SK-N-SH (cell line): ENCODE measurements at regions not wholly inside any gene's neighbourhood (a gene's known extent, or its start where the extent isn't known, plus 50 kb on each side); places are given as distances from the start of the nearest gene placed in this dataset.

ENCODE experiments used
- CTCF ChIA-PET: fragments of 300-600, 350-600 bp; formaldehyde crosslinking; extraction: SDS; loops from one replicate; lab custom pipeline; 2021; lab: Yijun Ruan, JAX
- POLR2A ChIA-PET: fragments of 350-600 bp; sonication (Branson Sonifier 250); formaldehyde crosslinking; extraction: SDS; loops from one replicate; lab custom pipeline; 2020; ENCODE audit warnings: antibody characterized with exemption, inconsistent platforms; lab: Yijun Ruan, JAX
- DNase-seq: peaks from one replicate; pipeline ENCODE4 v3.0.0; 2012
- H2AFZ ChIP-seq: fragments of 200-600 bp; sonication (generic); 2 replicates; pipeline ENCODE4 v1.8.1; 2016; ENCODE audit warnings: antibody characterized with exemption, mild to moderate bottlenecking, low read depth
- H3F3A ChIP-seq: fragments of 200-600 bp; sonication (generic); replicated peaks from 2 replicates; pipeline ENCODE3; 2016; ENCODE audit warnings: antibody characterized with exemption, mild to moderate bottlenecking; ENCODE audit not compliant: insufficient read depth
- H3K27ac ChIP-seq, 2 experiments: fragments of 200-500 bp in 1 of 2; fragments of 200-600 bp in 1 of 2; sonication (Bioruptor generic) in 1 of 2; sonication (generic), shearing (Covaris generic) in 1 of 2; 2 replicates each; pipeline versions ENCODE4 v1.5.1 to v1.6.1; 2014 to 2016; ENCODE audit warnings: low read depth in 2 of 2, inconsistent platforms in 1 of 2, low read length in 1 of 2, mild to moderate bottlenecking in 1 of 2, mixed read lengths in 1 of 2
- H3K27me3 ChIP-seq: fragments of 200-600 bp; sonication (generic), shearing (Covaris generic); 2 replicates; pipeline ENCODE4 v1.6.1; 2016; ENCODE audit warnings: mixed run types; ENCODE audit not compliant: insufficient read depth
- H3K36me3 ChIP-seq, 2 experiments: fragments of 200-500 bp in 1 of 2; fragments of 200-600 bp in 1 of 2; sonication (Bioruptor generic) in 1 of 2; sonication (generic) in 1 of 2; replicated peaks in 1 of 2; 2 replicates each; pipeline versions ENCODE3 to v1.5.1; 2014 to 2016; ENCODE audit warnings: low read length in 1 of 2, mild to moderate bottlenecking in 1 of 2; ENCODE audit not compliant: insufficient read depth in 2 of 2, control insufficient read depth in 1 of 2
- H3K4me1 ChIP-seq, 2 experiments: fragments of 200-500 bp in 1 of 2; fragments of 200-600 bp in 1 of 2; sonication (Bioruptor generic) in 1 of 2; sonication (generic), shearing (Covaris generic) in 1 of 2; 2 replicates each; pipeline versions ENCODE4 v1.5.1 to v1.6.1; 2014 to 2016; ENCODE audit warnings: low read depth in 1 of 2, low read length in 1 of 2, mixed run types in 1 of 2; ENCODE audit not compliant: insufficient read depth in 2 of 2, control insufficient read depth in 1 of 2
- H3K4me2 ChIP-seq: fragments of 200-600 bp; sonication (generic), shearing (Covaris generic); 2 replicates; pipeline ENCODE4 v1.6.1; 2017; ENCODE audit warnings: mixed run types
- H3K4me3 ChIP-seq, 2 experiments: fragments of 200-500 bp in 1 of 2; fragments of 200-600 bp in 1 of 2; sonication (Bioruptor generic) in 1 of 2; sonication (generic), shearing (Covaris generic) in 1 of 2; 2 replicates each; pipeline versions ENCODE4 v1.5.1 to v1.8.1; 2014 to 2016; ENCODE audit warnings: low read depth in 2 of 2, inconsistent platforms in 1 of 2, low read length in 1 of 2, mild to moderate bottlenecking in 1 of 2, mixed read lengths in 1 of 2, moderate library complexity in 1 of 2
- H3K79me2 ChIP-seq: fragments of 200-600 bp; sonication (generic); 2 replicates; pipeline ENCODE4 v1.8.1; 2017; ENCODE audit warnings: mild to moderate bottlenecking; ENCODE audit not compliant: insufficient read depth
- H3K9ac ChIP-seq: fragments of 200-600 bp; sonication (generic); 2 replicates; pipeline ENCODE4 v1.6.1; 2017; ENCODE audit warnings: mixed run types
- H3K9me2 ChIP-seq: fragments of 200-600 bp; sonication (generic); 2 replicates; pipeline ENCODE4 v1.6.1; 2017; ENCODE audit warnings: mixed run types
- H3K9me3 ChIP-seq: fragments of 200-600 bp; sonication (generic); 2 replicates; pipeline ENCODE4 v1.6.1; 2017; ENCODE audit warnings: mixed run types, mild to moderate bottlenecking, moderate library complexity
- H4K20me1 ChIP-seq: fragments of 200-600 bp; sonication (generic); 2 replicates; pipeline ENCODE4 v1.6.1; 2017; ENCODE audit warnings: mild to moderate bottlenecking, mixed run types; ENCODE audit not compliant: insufficient read depth
- CTCF ChIP-seq: fragments of 200-600 bp; sonication (generic); IDR thresholded peaks from 2 replicates; pipeline ENCODE4 v1.6.1; 2017; ENCODE audit warnings: antibody characterized with exemption, mild to moderate bottlenecking, moderate library complexity
- EP300 ChIP-seq, 2 experiments: IDR thresholded peaks; 2 replicates each; pipeline versions ENCODE4 v1.4.0 to v1.6.1; 2012; ENCODE audit warnings: borderline replicate concordance in 1 of 2, low read depth in 1 of 2, low read length in 1 of 2
- EZH2phosphoT487 ChIP-seq: fragments of 200-600 bp; sonication (generic); IDR thresholded peaks from 2 replicates; pipeline ENCODE4 v1.6.1; 2017; ENCODE audit warnings: low read depth, mixed run types, mild to moderate bottlenecking, antibody characterized with exemption, moderate library complexity, borderline replicate concordance
- FOSL2 ChIP-seq: IDR thresholded peaks from 2 replicates; pipeline ENCODE4 v1.4.0; 2012; ENCODE audit warnings: low read depth, mild to moderate bottlenecking, moderate library complexity, borderline replicate concordance
- FOXJ3 ChIP-seq: sonication (generic); formaldehyde crosslinking; IDR thresholded peaks from 2 replicates; pipeline ENCODE4 v1.5.1; 2020; ENCODE audit warnings: mild to moderate bottlenecking, missing genetic modification reagents
- GATA2 ChIP-seq: sonication (generic); formaldehyde crosslinking; IDR thresholded peaks from 2 replicates; pipeline ENCODE4 v1.5.0; 2020; ENCODE audit warnings: mild to moderate bottlenecking, missing genetic modification reagents
- IRF3 ChIP-seq: fragments of 150-350 bp; IDR thresholded peaks from 2 replicates; pipeline ENCODE4 v1.6.1; 2016; ENCODE audit warnings: mild to moderate bottlenecking, low read depth, low read length
- MEF2A ChIP-seq: IDR thresholded peaks from 2 replicates; pipeline ENCODE4 v1.4.0; 2012; ENCODE audit warnings: low read depth, borderline replicate concordance
- NFIC ChIP-seq: IDR thresholded peaks from 2 replicates; pipeline ENCODE4 v1.4.0; 2012; ENCODE audit warnings: borderline replicate concordance
- PBX3 ChIP-seq: IDR thresholded peaks from 2 replicates; pipeline ENCODE4; 2012
- RAD21 ChIP-seq: IDR thresholded peaks from 2 replicates; pipeline ENCODE4 v1.6.1; 2012; ENCODE audit warnings: mild to moderate bottlenecking, low read length
- RFX5 ChIP-seq: IDR thresholded peaks from 2 replicates; pipeline ENCODE4 v1.6.1; 2012; ENCODE audit warnings: mild to moderate bottlenecking, improper control_type of control experiment, low read length
- RXRA ChIP-seq: IDR thresholded peaks from 2 replicates; pipeline ENCODE4 v1.4.0; 2012; ENCODE audit warnings: low read depth, mild to moderate bottlenecking, borderline replicate concordance
- SMC3 ChIP-seq: IDR thresholded peaks from 2 replicates; pipeline ENCODE4 v1.6.1; 2012; ENCODE audit warnings: low read depth, low read length, improper control_type of control experiment
- WGBS: methylation state at CpG from one replicate; pipeline ENCODE4 v1.1.6; 2017; ENCODE audit warnings: low lambda C conversion rate; 5-methylcytosine and 5-hydroxymethylcytosine counted together
- TF ChIP-seq, protein P1 (sequence below): fragments of 150-350 bp; IDR thresholded peaks from 2 replicates; pipeline ENCODE4 v1.6.1; 2017; ENCODE audit warnings: antibody characterized with exemption, low read length, low read depth, borderline replicate concordance
- TF ChIP-seq, protein P2 (sequence below): IDR thresholded peaks from 2 replicates; pipeline ENCODE4 v1.4.0; 2012; ENCODE audit warnings: low read depth, borderline replicate concordance

GRCh38 chr15:87730706-87731105 lies 525.8 kb downstream of the NTRK3 start:
- Histone ChIP-seq H3F3A (no peaks in the 10 kb centered on the region), H3K9ac (no peak overlapping the region), H2AFZ (no peak overlapping the region), H3K4me2 (no peak overlapping the region), H3K9me2 (no peaks in the 10 kb centered on the region), H3K4me3 (no peak overlapping the region), H3K27ac (no peak overlapping the region), H4K20me1 (no peaks in the 10 kb centered on the region), H3K9me3 (no peaks in the 10 kb centered on the region), H3K4me1 (peaks cover 10 to 29% of the 10 kb centered on the region in 2 experiments; a peak in 3 of 4 replicates), H3K36me3 (no peaks in the 10 kb centered on the region), H3K79me2 (no peaks in the 10 kb centered on the region), H3K27me3 (no peaks in the 10 kb centered on the region)
- WGBS = 89% methylated on average over 2 of the region's 2 CpGs
- POLR2A ChIA-PET = no interaction called here
- CTCF ChIA-PET = no interaction called here
- TF ChIP-seq FOSL2 (no peak), EP300 (IDR thresholded peaks at IDR 0.05; ENCODE audit: borderline replicate concordance in 1 of 2, low read depth in 1 of 2, low read length in 1 of 2) (no peak), RFX5 (no peak), SMC3 (no peak), NFIC (no peak), EZH2phosphoT487 (no peak), FOXJ3 (CRISPR knock-in tag) (no peak)
- no peak for DNase-seq

DNA sequence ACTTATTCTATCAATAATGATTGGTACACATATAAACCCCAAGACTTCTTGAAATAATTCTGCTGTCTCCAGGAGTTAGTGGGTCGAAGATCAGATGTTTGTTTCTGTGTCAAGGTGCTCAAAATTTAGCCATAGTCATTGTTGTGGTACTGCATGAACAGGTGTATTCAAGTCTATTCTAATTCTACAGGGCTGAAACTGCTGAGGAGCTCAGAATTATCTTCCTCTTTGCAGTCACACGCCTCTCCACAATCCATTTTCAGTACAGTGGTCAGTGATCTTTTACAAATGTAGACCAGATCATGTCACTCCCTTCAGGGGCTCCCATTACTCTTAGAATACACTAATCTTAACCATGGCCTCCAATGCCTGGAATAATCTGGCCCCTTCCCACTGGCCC lies 527.5 kb downstream of the NTRK3 start:
- no peak for DNase-seq
- no peak overlapping the region for H3K9ac ChIP-seq
- ChIA-PET CTCF (interaction anchor here (1.3 kb wide), 1 partner anchor 546 kb away, joined by 3 read pairs; no protein-coding TSS in a partner anchor), POLR2A (no interaction called here)
- H4K20me1 ChIP-seq = no peaks in the 10 kb centered on the region
- no peak overlapping the region for H2AFZ ChIP-seq
- H3K4me3 ChIP-seq = no peak overlapping the region
- no peaks in the 10 kb centered on the region for H3K9me2 ChIP-seq
- TF ChIP-seq, protein P1, sequence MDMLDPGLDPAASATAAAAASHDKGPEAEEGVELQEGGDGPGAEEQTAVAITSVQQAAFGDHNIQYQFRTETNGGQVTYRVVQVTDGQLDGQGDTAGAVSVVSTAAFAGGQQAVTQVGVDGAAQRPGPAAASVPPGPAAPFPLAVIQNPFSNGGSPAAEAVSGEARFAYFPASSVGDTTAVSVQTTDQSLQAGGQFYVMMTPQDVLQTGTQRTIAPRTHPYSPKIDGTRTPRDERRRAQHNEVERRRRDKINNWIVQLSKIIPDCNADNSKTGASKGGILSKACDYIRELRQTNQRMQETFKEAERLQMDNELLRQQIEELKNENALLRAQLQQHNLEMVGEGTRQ = no peak
- no peak for TF ChIP-seq RXRA
- H3K79me2 ChIP-seq = no peaks in the 10 kb centered on the region
- H3K27ac ChIP-seq = no peak overlapping the region
- H3F3A ChIP-seq = no peaks in the 10 kb centered on the region
- H3K4me2 ChIP-seq = no peak overlapping the region
- peaks cover 0 to 27% of the 10 kb centered on the region in 2 experiments; a peak in 1 of 4 replicates for H3K4me1 ChIP-seq
- WGBS = 36% methylated on average over 2 of the region's 2 CpGs
- H3K9me3 ChIP-seq = no peaks in the 10 kb centered on the region
- H3K36me3 ChIP-seq = no peaks in the 10 kb centered on the region
- no peaks in the 10 kb centered on the region for H3K27me3 ChIP-seq

DNA sequence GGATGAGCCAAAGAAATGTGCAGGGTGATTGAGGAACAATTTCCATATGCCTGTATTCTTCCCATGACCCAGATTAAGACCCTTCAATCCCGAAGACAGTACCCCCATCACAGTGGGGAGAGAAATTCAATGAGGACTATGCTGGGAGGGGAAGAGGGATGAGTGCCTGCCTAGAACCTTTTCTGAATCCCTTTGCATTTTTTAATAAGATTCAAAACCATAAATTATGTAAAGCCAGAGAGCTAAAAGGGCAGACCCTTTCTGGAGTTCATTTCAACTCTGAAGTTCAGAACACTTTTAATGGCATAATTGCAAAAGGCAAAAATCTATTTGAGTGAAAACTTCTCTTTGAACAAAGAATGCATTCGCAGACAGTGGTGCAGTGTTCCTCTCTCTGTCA lies 529.5 kb downstream of the NTRK3 start:
- H3K27me3 ChIP-seq = no peaks in the 10 kb centered on the region
- H3K4me3 ChIP-seq = no peak overlapping the region
- no peak overlapping the region for H3K27ac ChIP-seq
- no peaks in the 10 kb centered on the region for H3K36me3 ChIP-seq
- WGBS = 51% methylated on average over 2 of the region's 2 CpGs
- H3K4me1 ChIP-seq = peaks cover 0 to 37% of the 10 kb centered on the region in 2 experiments; a peak in 2 of 4 replicates
- no peaks in the 10 kb centered on the region for H4K20me1 ChIP-seq
- no peak overlapping the region for H3K4me2 ChIP-seq
- H3F3A ChIP-seq = no peaks in the 10 kb centered on the region
- no peaks in the 10 kb centered on the region for H3K79me2 ChIP-seq
- no peak overlapping the region for H2AFZ ChIP-seq
- H3K9me2 ChIP-seq = no peaks in the 10 kb centered on the region
- ChIA-PET POLR2A (no interaction called here), CTCF (interaction anchor here (1.0 kb wide), 1 partner anchor 520 kb away, joined by 3 read pairs; no protein-coding TSS in a partner anchor)
- H3K9me3 ChIP-seq = no peaks in the 10 kb centered on the region
- no peak overlapping the region for H3K9ac ChIP-seq
- DNase-seq = no peak
- TF ChIP-seq RFX5 (no peak), PBX3 (no peak), RAD21 (no peak), CTCF (no peak), IRF3 (no peak), EZH2phosphoT487 (no peak), RXRA (no peak), GATA2 (CRISPR knock-in tag) (no peak), MEF2A (no peak)
- TF ChIP-seq, protein P2, sequence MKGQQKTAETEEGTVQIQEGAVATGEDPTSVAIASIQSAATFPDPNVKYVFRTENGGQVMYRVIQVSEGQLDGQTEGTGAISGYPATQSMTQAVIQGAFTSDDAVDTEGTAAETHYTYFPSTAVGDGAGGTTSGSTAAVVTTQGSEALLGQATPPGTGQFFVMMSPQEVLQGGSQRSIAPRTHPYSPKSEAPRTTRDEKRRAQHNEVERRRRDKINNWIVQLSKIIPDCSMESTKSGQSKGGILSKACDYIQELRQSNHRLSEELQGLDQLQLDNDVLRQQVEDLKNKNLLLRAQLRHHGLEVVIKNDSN = no peak
